ENCODE measurements at regions not wholly inside any gene's neighbourhood (a gene's known extent, or its start where the extent isn't known, plus 50 kb on each side); places are given as distances from the start of the nearest gene placed in this dataset.

GRCh38 chr11:92314499-92314898 lies 89.9 kb downstream of the FAT3 start:
- TF ChIP-seq POLR2A (IDR thresholded peaks at IDR 0.05) = no peak
- no peak for TF ChIP-seq CTCF (IDR thresholded peaks at IDR 0.05)

Data from heart left ventricle (tissue), 13 donors.